ENCODE measurements at regions not wholly inside any gene's neighbourhood (a gene's known extent, or its start where the extent isn't known, plus 50 kb on each side); places are given as distances from the start of the nearest gene placed in this dataset.

DNA sequence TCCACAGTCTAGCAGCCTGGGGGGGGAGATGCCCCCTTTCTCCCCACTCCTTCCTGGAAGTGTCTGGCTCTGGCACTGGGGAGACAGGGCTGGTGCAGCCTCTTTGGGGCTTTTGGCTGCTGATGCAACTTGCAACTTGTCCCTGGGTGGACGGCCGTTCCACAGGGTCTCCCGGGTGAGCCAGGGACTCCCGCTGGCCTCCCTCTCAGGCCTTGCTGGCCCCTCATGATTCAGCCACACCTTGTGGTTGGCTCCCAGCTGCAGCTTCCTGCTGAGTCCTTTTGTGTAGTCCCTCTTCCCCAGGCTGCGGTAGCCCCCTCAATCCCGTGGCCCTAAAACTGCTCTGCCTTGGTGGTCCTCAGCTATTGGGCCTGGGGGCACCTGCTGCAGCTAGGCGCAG is 283.5 kb downstream of the PBX3 start:
- H3K27me3 ChIP-seq (replicated peaks in 1 of 4; ENCODE audit: control insufficient read depth in 3 of 4, extremely low read depth in 1 of 4, insufficient read depth in 3 of 4, low read length in 3 of 4): no peaks in the 10 kb centered on the region
- H3K23ac ChIP-seq (ENCODE audit: insufficient read length): no peak overlapping the region
- H4K5ac ChIP-seq (ENCODE audit: insufficient read length, low read depth, low read length): no peak overlapping the region
- H3K4ac ChIP-seq (replicated peaks; ENCODE audit: insufficient read length, low read depth, low read length): no peak overlapping the region
- H3K27ac ChIP-seq (ENCODE audit: low read depth, low read length): no peak overlapping the region
- FAIRE-seq (no peak), DNase-seq (ENCODE audit: low read depth in 1 of 2, low spot score in 2 of 2) (no peak)
- H3K79me2 ChIP-seq (ENCODE audit: control insufficient read depth in 1 of 2, insufficient read depth in 2 of 2, low read length in 2 of 2): no peaks in the 10 kb centered on the region
- no peaks in the 10 kb centered on the region for H3K9me3 ChIP-seq (ENCODE audit: insufficient read depth in 2 of 2, low read depth in 1 of 2, low read length in 1 of 2)
- H3K9ac ChIP-seq (replicated peaks in 1 of 4; ENCODE audit: extremely low read depth in 1 of 4, low read depth in 3 of 4, low read length in 3 of 4): no peak overlapping the region
- no peaks in the 10 kb centered on the region for H3K79me1 ChIP-seq (ENCODE audit: low read depth, low read length)
- no peaks in the 10 kb centered on the region for H4K20me1 ChIP-seq (replicated peaks in 1 of 2; ENCODE audit: control insufficient read depth in 1 of 2, insufficient read depth in 2 of 2, low read length in 2 of 2)
- H3K4me1 ChIP-seq (replicated peaks in 1 of 4; ENCODE audit: control insufficient read depth in 3 of 4, insufficient read depth in 4 of 4, low read length in 3 of 4): peaks cover 0 to 5% (median 0%) of the 10 kb centered on the region in 4 experiments; a peak in 2 of 7 replicates
- no peaks in the 10 kb centered on the region for H3K36me3 ChIP-seq (ENCODE audit: control insufficient read depth in 2 of 4, insufficient read depth in 4 of 4, low read length in 3 of 4)
- peak overlapping the region; percentile 39; the same call in 1 of the 2 replicates for H2BK12ac ChIP-seq (ENCODE audit: low read depth, low read length)
- no peaks in the 10 kb centered on the region for H3K23me2 ChIP-seq (ENCODE audit: low read depth, low read length)
- no peak overlapping the region for H2AFZ ChIP-seq (ENCODE audit: low read length)
- H3K4me3 ChIP-seq (ENCODE audit: extremely low read depth in 1 of 4, insufficient read depth in 2 of 4, low read depth in 3 of 4, low read length in 4 of 4): no peak overlapping the region
- no peak overlapping the region for H2AK5ac ChIP-seq (ENCODE audit: low read depth, low read length)
- no peak overlapping the region for H3K14ac ChIP-seq (ENCODE audit: insufficient read length)
- H2BK20ac ChIP-seq (ENCODE audit: low read length): no peak overlapping the region
- no peak overlapping the region for H2BK120ac ChIP-seq (replicated peaks; ENCODE audit: low read depth, low read length)
- H3K18ac ChIP-seq (ENCODE audit: extremely low read depth, low read length): no peak overlapping the region
- no peak overlapping the region for H2BK15ac ChIP-seq (ENCODE audit: low read length)
- H3K56ac ChIP-seq (replicated peaks; ENCODE audit: insufficient read length, low read depth, low read length): no peak overlapping the region
- 89% methylated on average over 7 of the region's 7 CpGs; no CpG with 5 or more reads in 1 of the 2 experiments for WGBS, 2 experiments (ENCODE audit: extremely low coverage in 1 of 2, insufficient coverage in 1 of 2, insufficient read length in 1 of 2, insufficient replicate concordance in 2 of 2, low coverage in 1 of 2, low lambda C conversion rate in 2 of 2, missing lambda C conversion rate in 1 of 2)
- no peak overlapping the region for H2BK5ac ChIP-seq (ENCODE audit: low read depth, low read length)
- H4K8ac ChIP-seq (ENCODE audit: extremely low read depth, insufficient read depth, low read length): peak overlapping the region; percentile 73; the same call in 1 of the 2 replicates
- ChIA-PET CTCF (ENCODE audit: partially characterized antibody) (no interaction called here), POLR2A (ENCODE audit: partially characterized antibody) (interaction anchor here (0.5 kb wide), 1 partner anchor 23 kb away, joined by 5 read pairs; no protein-coding TSS in a partner anchor)
- H3K4me2 ChIP-seq (ENCODE audit: insufficient read depth in 1 of 2, low read depth in 2 of 2, low read length in 2 of 2): no peak overlapping the region
- H4K91ac ChIP-seq (replicated peaks; ENCODE audit: insufficient read length, low read length): no peak overlapping the region
